ENCODE measurements at regions not wholly inside any gene's neighbourhood (a gene's known extent, or its start where the extent isn't known, plus 50 kb on each side); places are given as distances from the start of the nearest gene placed in this dataset.

GRCh38 chr4:180683186-180683585 is 1560.0 kb upstream of the TENM3 start:
- Histone ChIP-seq H3K4me3 (ENCODE audit: low read depth, low read length) (no peak overlapping the region), H3K4me1 (no peaks in the 10 kb centered on the region), H3K36me3 (ENCODE audit: control insufficient read depth, insufficient read depth, low read length) (no peaks in the 10 kb centered on the region), H3K27me3 (replicated peaks; ENCODE audit: control insufficient read depth, insufficient read depth, low read length) (no peaks in the 10 kb centered on the region), H3K9me3 (no peaks in the 10 kb centered on the region)
- no TSS peak for BruUV-seq (replicated peaks)
- Mint-ChIP-seq H3K4me1 (ENCODE audit: low read depth, unreplicated experiment) (no peaks in the 10 kb centered on the region), H3K27me3 (ENCODE audit: insufficient read depth, unreplicated experiment) (peaks cover 18% of the 10 kb centered on the region), H3K27ac (ENCODE audit: unreplicated experiment) (no peak overlapping the region), H3K9me3 (ENCODE audit: unreplicated experiment) (no peaks in the 10 kb centered on the region), H3K36me3 (ENCODE audit: insufficient read depth, unreplicated experiment) (no peaks in the 10 kb centered on the region), H3K4me3 (ENCODE audit: unreplicated experiment) (no peak overlapping the region)
- POLR2A ChIA-PET, result no interaction called here
- intact Hi-C loops (cut with micrococcal nuclease; ENCODE audit: unreplicated experiment), result no loop called here
- TF ChIP-seq CTCF (IDR thresholded peaks at IDR 0.05; ENCODE audit: insufficient read depth in 1 of 2, low read depth in 1 of 2, low read length in 1 of 2, severe bottlenecking in 1 of 2, unreplicated experiment in 1 of 2), result no peak
- no peak for DNase-seq
- CTCF ChIA-PET, result no interaction called here

GRCh38 chr4:180688480-180688879 is 1554.7 kb upstream of the TENM3 start:
- ChIA-PET POLR2A (no interaction called here), CTCF (no interaction called here)
- no peak overlapping the region for H3K27ac Mint-ChIP-seq (ENCODE audit: unreplicated experiment)
- no peak overlapping the region for H3K4me3 Mint-ChIP-seq (ENCODE audit: unreplicated experiment)
- no peaks in the 10 kb centered on the region for H3K9me3 Mint-ChIP-seq (ENCODE audit: unreplicated experiment)
- H3K36me3 Mint-ChIP-seq (ENCODE audit: insufficient read depth, unreplicated experiment), result no peaks in the 10 kb centered on the region
- Histone ChIP-seq H3K4me1 (no peaks in the 10 kb centered on the region), H3K4me3 (ENCODE audit: low read depth, low read length) (no peak overlapping the region), H3K9me3 (no peaks in the 10 kb centered on the region; the same call in 1 of the 2 replicates), H3K36me3 (ENCODE audit: control insufficient read depth, insufficient read depth, low read length) (no peaks in the 10 kb centered on the region), H3K27me3 (replicated peaks; ENCODE audit: control insufficient read depth, insufficient read depth, low read length) (no peaks in the 10 kb centered on the region)
- BruUV-seq (replicated peaks), result no TSS peak
- TF ChIP-seq CTCF (IDR thresholded peaks at IDR 0.05; ENCODE audit: insufficient read depth in 1 of 2, low read depth in 1 of 2, low read length in 1 of 2, severe bottlenecking in 1 of 2, unreplicated experiment in 1 of 2), result no peak
- no peaks in the 10 kb centered on the region for H3K4me1 Mint-ChIP-seq (ENCODE audit: low read depth, unreplicated experiment)
- intact Hi-C loops (cut with micrococcal nuclease; ENCODE audit: unreplicated experiment), result no loop called here
- H3K27me3 Mint-ChIP-seq (ENCODE audit: insufficient read depth, unreplicated experiment), result peaks cover 19% of the 10 kb centered on the region
- DNase-seq, result no peak

GRCh38 chr4:180694875-180695274 is 1548.3 kb upstream of the TENM3 start:
- H3K9me3 ChIP-seq, result no peaks in the 10 kb centered on the region; the same call in 1 of the 2 replicates
- CTCF ChIA-PET, result no interaction called here
- no TSS peak for BruUV-seq (replicated peaks)
- H3K4me1 ChIP-seq, result no peaks in the 10 kb centered on the region
- Mint-ChIP-seq H3K27me3 (ENCODE audit: insufficient read depth, unreplicated experiment) (no peaks in the 10 kb centered on the region), H3K36me3 (ENCODE audit: insufficient read depth, unreplicated experiment) (no peaks in the 10 kb centered on the region), H3K4me3 (ENCODE audit: unreplicated experiment) (no peak overlapping the region), H3K4me1 (ENCODE audit: low read depth, unreplicated experiment) (no peaks in the 10 kb centered on the region), H3K27ac (ENCODE audit: unreplicated experiment) (no peak overlapping the region), H3K9me3 (ENCODE audit: unreplicated experiment) (peaks cover 7% of the 10 kb centered on the region)
- no peaks in the 10 kb centered on the region for H3K27me3 ChIP-seq (replicated peaks; ENCODE audit: control insufficient read depth, insufficient read depth, low read length)
- intact Hi-C loops (cut with micrococcal nuclease; ENCODE audit: unreplicated experiment), result no loop called here
- POLR2A ChIA-PET, result no interaction called here
- no peak for TF ChIP-seq CTCF (IDR thresholded peaks at IDR 0.05; ENCODE audit: insufficient read depth in 1 of 2, low read depth in 1 of 2, low read length in 1 of 2, severe bottlenecking in 1 of 2, unreplicated experiment in 1 of 2)
- no peak overlapping the region for H3K4me3 ChIP-seq (ENCODE audit: low read depth, low read length)
- no peaks in the 10 kb centered on the region for H3K36me3 ChIP-seq (ENCODE audit: control insufficient read depth, insufficient read depth, low read length)
- no peak for DNase-seq

Measured in Caco-2 (cell line).